HG03159 (cell line): ENCODE measurements at regions not wholly inside any gene's neighbourhood (a gene's known extent, or its start where the extent isn't known, plus 50 kb on each side); places are given as distances from the start of the nearest gene placed in this dataset.
"Not testable (repeated sequence)": the region's sequence is repeated elsewhere in the genome, so short reads cannot be mapped to it uniquely, and the experiment has no call there.

Source experiments
- ATAC-seq: cut with Tn5 transposase; IDR thresholded peaks from one replicate; pipeline ENCODE4 v1.9.1; 2021; ENCODE audit warnings: mild to moderate bottlenecking, moderate library complexity; ENCODE audit not compliant: unreplicated experiment

GRCh38 chr4:3380336-3380735 is 61.4 kb upstream of the HGFAC start:
- ATAC-seq, result not testable (repeated sequence)

GRCh38 chr4:3381208-3381607 is 60.6 kb upstream of the HGFAC start:
- not testable (repeated sequence) for ATAC-seq

- no peak for ATAC-seq
Measured at GRCh38 chr4:3382251-3382650, 59.5 kb upstream of the HGFAC start.

GRCh38 chr4:3384391-3384770 is 57.4 kb upstream of the HGFAC start:
- no peak for ATAC-seq

GRCh38 chr4:3384771-3385710 is 56.7 kb upstream of the HGFAC start:
- ATAC-seq, result no peak

- no peak for ATAC-seq
Measured at GRCh38 chr4:3385711-3386420, 55.9 kb upstream of the HGFAC start.

- ATAC-seq, result no peak
Measured at GRCh38 chr4:3386526-3386925, 55.2 kb upstream of the HGFAC start.

- peak; percentile 57 for ATAC-seq
Measured at GRCh38 chr4:3387154-3387942, 54.4 kb upstream of the HGFAC start.

- ATAC-seq, result peak; percentile 22
Measured at GRCh38 chr4:3387943-3388361, 53.8 kb upstream of the HGFAC start.

- peak; percentile 70 for ATAC-seq
Measured at GRCh38 chr4:3388471-3389232, 53.1 kb upstream of the HGFAC start.

- ATAC-seq, result no peak
Measured at GRCh38 chr4:3389233-3390215, 52.2 kb upstream of the HGFAC start.

GRCh38 chr4:3390288-3390811 is 51.4 kb upstream of the HGFAC start:
- no peak for ATAC-seq

GRCh38 chr4:3391422-3391821 is 50.3 kb upstream of the HGFAC start:
- no peak for ATAC-seq
